HG02970 (cell line): ENCODE measurements at regions not wholly inside any gene's neighbourhood (a gene's known extent, or its start where the extent isn't known, plus 50 kb on each side); places are given as distances from the start of the nearest gene placed in this dataset.
"Not testable (repeated sequence)": the region's sequence is repeated elsewhere in the genome, so short reads cannot be mapped to it uniquely, and the experiment has no call there.

ENCODE experiments used
- ATAC-seq: cut with Tn5 transposase; IDR thresholded peaks from one replicate; pipeline ENCODE4 v1.9.1; 2021; ENCODE audit warnings: mild to moderate bottlenecking, moderate library complexity, moderate number of reproducible peaks; ENCODE audit not compliant: unreplicated experiment, low FRiP score

DNA sequence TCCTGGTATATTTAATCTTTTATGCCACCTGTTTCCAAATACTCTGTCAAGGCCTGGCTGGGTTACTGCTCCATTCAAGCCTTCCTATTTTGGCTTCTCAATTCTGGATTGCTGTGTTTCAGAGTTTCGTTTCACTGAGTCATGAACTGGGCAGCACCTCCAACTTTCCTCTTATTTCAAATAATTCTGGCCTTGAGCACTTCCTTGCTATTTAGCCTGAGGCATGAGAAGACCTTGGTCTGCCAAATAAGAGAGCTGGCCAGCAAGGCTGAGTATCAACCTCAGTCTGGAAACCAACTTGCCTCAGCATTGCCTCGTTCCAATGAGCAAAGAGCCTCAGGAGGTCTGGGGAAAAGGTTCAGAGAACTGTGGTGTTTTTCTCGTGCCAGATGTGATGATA lies 66.6 kb downstream of the TNFAIP3 start:
- ATAC-seq, result no peak

DNA sequence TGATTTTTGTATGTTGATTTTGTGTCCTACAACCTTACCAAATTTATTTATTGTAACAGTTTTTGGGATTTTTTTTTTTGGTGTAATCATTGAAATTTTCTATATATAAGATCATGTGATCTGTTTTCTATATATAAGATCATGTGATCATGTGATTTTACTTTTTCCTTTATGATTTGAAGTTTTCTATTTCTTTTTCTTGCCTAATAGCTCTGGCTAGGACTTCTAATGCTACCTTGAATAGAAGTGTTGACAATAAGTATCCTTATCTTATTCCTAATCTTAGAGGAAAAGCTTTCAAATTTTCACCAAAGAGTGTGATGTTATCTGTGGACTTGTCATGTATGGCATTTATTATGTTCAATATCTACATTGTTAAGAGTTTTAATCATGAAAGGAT lies 69.7 kb downstream of the TNFAIP3 start:
- ATAC-seq, result no peak

DNA sequence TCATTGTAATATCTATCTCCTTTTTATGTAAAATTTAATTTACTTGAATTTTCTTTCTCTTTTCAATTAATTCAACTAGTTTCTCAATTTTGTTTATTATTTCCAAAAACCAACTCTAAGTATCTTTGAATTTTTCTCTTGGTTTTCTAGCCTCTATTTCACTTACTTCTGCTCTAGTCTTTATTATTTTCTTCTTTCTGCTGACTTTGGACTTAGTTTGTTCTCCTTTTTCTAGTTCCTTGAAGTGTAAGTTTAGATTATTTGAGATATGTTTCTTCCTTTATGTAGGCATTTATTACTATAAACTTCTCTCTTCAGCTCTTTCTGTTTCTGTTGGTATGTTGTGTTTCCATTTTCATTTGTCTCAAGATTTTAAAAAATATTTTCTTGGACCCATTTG lies 70.8 kb downstream of the TNFAIP3 start:
- ATAC-seq, result no peak

DNA sequence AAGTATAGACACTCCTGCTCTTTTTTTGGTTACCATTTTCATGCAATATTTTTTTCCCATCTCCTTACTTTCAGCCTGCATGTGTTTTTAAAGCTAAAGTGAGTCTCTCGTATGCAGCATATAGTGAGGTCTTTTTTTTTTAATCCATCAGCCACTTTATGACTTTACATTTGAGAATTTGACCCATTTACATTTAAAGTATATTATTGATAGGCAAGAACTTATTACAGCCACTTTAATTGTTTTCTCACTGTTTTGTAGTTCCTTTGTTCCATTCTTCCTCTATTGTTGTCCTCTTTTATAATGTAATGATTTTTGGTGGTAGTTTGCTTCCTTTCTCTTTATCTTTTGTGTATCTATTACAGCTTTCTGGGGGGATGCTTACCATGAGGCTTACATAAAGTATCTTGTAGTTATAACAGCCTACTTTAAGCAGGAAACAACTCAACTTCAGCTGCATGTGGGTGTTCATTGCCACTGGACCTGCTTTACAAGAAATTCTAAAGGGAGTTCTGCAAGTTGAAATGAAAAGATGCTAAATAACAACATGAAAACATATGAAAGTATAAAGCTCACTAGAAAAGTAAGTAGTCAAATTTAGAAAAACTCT lies 71.8 kb downstream of the TNFAIP3 start:
- no peak for ATAC-seq

DNA sequence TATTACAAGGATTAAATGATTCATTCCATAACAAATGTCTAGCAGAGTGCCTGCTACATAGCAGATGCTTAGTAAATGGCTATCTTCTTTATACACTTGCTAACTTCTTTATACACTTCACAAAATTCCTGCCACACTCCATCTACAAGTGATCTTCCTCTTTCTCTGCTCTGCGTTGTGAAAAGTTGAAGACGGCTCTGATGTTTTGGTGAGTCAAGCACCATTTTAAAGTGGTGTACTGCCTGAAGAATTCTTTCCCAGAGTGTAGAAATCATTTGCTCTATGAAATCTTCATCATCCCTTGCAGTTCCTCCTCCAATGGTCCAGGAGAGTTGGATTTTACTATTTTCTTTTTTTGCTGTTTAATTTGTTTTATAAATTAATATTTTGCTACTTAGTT lies 74.9 kb downstream of the TNFAIP3 start:
- no peak for ATAC-seq

DNA sequence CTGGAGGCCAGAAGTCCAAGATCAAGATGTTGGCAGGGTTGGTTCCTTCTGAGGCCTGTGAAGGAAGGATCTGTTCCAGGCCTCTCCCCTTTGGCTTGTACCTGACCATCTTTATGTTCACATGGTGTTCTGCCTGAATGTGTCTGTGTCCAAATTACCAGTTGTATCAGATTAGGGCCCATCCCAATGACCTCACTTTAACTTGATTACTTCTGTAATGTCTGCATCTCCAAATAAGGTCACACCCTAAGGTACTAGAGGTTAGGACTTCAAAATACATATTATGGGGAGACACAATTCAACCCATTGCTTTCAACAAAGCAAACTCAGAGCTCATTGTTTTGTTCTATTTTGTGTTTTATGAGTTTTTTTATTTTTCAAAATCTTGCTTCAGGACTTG lies 75.7 kb downstream of the TNFAIP3 start:
- ATAC-seq, result no peak

DNA sequence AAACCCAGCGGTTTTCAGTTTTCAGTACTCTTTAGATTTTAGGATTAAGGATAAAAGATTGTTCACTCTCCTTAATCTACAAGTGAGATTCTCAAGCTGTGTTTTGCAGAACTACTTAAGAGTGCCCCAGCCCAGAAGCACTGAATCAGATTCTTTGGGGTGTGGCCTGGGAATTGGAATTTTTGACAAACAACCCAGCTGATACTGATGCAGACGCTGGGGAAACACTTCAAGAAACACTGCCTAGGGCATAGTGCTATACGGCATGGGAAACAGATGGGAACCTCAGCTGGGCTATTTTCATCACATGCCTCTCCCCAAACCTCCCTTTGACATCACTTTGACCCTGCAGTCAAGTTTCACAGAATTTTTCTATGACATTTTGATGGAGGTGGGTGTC lies 77.3 kb downstream of the TNFAIP3 start:
- not testable (repeated sequence) for ATAC-seq

DNA sequence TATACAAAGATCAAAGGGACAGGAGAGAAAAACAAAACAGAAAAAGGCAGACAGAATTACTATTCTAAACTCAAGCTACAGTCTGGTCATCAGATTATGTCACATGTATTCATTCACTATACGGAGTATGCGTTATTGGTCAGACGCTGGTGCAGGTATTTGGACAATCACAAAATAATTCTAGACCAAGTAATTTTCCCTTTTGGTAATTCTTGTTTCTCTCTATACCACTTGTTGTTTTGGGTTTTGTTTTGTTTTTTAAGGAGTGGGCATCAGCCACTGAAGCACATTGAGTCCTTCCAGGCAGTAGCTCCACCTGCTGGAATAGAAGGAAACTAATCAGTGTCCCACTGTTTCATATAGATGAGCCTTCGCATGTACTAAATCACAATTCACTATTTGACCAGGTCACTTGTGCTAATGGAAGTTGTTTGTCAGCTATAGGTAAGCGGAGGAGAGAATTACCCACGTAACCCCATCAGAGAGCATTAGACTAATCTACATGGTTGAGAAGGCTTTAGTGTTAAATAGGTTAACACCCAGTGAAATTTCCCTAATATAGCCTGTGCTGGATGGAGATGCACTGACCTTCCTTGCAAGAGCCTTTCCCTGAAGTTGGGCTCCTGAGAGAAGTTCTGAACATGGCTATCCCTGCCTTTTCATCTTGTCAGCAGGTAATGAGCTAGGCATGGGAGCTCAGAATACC lies 77.9 kb downstream of the TNFAIP3 start:
- no peak for ATAC-seq

DNA sequence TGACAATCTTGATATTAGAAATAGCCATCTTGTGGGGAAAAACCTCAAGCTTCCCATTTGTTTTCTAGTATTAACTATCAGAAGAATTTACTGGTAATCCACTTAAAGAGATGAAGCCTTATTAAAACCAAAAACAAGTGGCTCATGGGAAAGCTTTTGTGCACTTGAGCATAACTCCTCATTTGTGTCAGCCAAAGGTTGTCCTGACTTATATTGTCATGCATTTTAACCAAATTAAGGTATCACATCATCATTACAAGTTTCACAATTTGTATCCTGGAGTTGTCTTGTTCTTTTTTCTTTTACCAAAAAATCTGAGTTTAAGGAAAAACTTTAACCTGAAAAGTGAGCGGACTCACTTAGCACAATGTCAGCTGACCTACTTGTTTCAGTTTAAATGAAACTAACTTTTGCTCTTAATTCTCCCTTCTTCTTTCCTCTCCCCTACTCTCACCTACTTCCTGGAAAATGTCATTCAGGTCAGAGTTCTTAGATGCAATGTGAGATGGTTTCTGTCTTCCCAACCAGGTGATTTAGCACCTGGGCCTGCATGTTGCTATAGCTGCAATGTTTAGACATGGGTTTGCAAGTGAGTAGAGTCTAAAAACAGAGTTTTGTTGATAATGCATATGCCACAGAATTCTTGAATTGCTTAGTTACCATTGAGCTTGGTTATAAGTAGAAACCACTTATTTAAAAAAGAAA lies 82.8 kb downstream of the TNFAIP3 start:
- peak; percentile 35 for ATAC-seq

DNA sequence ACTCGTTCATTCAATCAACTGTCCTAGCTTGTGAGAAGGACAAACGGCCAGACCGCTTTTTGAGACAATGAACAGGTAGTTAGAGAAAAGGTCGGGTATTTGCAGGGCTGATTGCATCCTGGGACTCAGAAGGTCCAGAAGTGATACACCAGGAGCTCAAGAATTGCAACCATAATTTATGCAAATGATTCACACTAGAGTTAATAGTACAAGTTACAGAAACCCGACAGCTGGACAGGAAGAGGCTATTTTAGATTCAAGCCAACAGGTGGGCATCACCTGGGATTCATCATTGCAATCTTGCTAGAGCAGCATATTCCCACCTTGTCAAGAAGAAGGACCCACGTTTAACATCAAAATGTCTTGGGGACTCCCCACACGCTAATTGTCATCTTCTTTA lies 83.5 kb downstream of the TNFAIP3 start:
- no peak for ATAC-seq

DNA sequence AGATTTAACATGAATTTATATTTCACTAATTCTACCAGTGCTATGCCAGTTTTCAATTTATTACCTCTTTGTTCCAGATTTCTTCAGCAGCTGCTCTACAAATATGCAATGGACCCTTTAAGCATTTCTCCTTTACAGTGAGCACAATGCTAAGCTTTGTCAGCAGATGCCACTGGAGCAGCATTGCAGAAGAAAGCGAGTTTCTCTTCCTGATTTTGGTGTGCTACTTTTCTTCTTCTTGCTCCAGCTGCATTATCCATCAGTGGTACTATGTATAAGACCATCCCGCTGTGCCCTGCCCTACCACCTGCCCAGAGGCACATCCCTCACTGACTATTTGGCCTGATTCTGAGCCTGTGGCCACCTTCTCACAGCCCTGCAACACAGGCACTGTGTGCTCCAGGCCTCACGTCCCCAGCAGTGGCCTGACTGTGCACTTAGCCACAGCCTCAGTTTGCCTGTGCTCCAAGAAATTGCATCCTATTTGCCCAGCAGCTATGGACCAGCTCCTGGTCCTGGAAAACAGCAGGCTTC lies 84.1 kb downstream of the TNFAIP3 start:
- no peak for ATAC-seq

DNA sequence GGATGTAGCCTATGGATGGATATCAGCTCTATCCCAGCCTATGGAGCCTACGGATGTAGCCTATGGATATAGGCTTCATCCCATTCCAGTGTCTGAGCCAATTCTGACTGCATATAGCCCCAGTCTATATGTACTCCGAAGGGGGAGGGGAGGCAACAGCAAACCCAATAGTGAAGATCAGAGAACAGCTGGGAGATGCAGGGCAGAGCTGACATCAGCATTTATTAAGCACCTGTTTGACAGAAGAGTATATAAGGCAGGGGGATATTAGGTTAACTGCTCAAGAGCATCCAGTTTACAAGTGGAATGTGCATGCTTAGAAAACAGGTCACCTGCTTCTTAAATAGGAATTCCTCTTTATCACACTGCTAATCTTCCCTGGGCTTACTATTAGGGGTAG lies 85.2 kb downstream of the TNFAIP3 start:
- ATAC-seq, result no peak

DNA sequence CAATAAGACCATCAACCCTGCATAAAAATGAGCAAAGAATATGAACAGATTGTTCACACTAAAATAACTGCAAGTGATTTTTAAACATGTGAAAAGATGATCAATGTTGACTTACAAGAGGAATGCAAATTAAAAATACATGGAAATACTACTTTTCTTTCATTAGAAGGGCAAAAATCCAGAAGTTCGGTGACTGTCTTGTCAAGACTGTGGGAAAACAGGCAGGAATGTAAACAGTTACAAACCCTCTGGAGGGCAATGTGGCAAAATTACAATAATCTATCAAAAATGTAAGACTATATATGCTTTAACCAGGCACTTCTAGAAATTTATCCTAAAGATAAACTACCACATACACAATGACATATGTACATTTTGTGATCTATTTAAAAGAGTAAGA lies 86.7 kb downstream of the TNFAIP3 start:
- ATAC-seq, result no peak

DNA sequence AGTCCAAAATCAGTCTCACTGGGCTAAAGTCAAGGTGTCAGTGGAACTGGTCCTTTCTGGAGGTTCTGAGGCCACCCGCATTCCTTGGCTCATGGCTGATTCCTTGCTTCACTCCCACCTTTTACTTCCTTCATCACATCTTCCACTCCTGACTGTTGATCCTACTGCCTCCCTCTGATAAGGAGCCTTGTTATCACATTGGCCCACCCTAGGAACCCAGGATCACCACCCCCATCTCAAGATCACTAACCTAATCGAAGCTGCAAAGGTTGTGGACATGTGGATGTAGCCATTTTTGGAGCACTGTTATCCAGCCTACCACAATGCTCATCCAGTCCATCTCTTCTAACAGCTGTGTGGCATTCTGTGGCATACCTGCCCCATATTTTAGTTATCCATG lies 87.2 kb downstream of the TNFAIP3 start:
- no peak for ATAC-seq

DNA sequence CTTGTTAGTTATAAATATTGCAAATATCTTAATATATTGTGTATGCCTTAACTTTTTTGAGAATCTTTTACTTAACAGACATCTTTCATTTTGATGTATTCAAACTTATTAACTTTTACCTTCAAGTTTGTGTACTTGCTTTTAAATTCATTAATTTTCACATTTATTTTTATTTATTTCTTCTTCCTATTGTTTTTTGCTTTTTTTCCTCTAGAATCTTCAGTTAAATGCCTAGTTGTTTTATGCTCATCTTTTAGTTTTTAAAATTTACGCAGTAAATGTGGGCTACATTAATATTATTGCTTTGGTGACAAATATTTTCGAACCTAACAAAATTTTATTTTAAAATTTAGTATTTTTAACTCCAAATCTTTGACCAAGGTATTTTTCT lies 89.0 kb downstream of the TNFAIP3 start:
- ATAC-seq, result no peak

DNA sequence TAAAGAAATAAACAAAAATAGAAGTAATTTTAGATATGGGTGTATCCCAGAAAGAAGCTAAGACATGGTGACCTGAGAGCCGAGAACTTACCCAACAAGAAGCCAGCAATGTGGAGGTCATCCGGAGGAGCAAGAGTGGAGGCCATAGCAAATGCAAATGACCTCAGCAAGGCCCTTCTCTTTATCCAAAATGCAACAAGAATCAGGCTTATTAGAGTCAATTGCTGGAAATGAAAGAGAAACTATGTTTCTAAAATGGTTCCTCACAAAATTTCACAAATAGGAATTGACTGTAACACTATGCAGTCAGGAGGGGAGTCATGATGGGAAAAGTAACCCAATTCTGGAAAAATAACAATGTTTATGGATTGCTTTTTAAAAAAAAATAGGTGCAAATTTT lies 90.4 kb downstream of the TNFAIP3 start:
- ATAC-seq, result no peak

DNA sequence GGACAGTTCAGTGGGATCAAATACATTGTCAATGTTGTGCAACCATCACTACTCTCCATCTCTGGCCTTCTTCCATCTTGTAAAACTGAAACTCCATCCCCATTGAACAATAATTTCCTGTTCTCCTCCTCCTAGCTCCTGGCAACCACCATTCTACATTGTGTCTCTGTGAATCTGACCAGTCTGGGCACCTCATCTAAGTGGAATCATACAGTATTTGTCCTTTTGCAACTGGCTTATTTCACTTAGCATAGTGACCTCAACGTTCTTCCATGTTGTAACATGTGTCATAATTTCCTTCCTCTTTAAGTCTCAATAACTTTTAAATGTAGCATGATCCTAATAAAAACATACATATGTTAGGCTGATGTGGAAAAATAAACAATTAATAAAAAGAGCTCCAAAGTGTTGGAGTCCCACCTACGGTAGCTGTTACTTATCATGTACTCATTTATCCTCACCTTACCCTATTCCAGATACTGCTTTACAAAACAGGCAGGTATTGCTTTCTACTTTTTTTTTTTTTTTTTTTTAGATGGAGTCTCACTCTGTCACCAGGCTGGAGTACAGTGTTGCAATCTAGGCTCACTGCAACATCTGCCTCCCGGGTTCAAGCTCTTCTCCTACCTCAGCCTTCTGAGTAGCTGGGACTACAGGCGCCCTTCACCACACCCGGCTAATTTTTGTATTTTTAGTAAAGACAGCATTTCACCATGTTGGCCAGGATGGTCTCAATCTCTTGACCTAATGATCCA lies 91.9 kb downstream of the TNFAIP3 start:
- ATAC-seq, result no peak

DNA sequence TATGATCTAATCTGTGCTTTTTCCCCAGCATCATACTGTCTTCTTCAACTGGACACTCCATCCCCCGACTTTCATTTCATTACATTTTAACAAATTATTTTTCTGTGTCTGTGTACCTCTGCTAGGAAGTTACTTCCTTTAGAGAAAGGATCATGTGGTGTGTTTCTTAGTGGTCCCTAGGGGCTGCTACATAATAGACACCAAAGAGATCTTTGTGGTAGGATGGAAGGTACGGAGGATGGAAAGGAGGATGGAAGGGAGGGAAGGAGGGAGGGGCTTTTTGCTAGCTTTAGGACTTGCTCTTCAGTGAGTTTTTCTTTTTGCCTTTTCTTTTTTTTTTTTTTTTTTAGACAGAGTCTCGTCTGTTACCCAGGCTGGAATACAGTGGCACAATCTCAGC lies 95.7 kb downstream of the TNFAIP3 start:
- no peak for ATAC-seq

DNA sequence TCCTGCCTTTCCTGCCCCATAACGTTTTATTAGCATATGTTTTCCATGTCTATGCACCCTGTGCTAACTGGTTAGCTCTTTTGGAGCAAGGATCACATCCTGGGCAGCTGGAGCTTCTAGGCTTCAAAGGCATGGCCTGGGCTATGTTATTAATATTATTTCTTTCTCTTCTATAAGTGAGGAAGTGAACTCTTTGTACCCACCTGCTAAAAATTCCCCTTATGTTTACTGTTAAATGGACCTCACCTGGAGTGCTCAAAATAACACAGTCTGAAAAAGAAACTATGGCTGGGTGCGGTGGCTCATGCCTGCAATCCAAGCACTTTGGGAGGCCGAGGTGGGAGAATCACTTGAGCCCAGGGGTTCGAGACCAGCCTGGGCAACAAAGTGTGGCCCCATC lies 97.8 kb downstream of the TNFAIP3 start:
- ATAC-seq, result no peak

DNA sequence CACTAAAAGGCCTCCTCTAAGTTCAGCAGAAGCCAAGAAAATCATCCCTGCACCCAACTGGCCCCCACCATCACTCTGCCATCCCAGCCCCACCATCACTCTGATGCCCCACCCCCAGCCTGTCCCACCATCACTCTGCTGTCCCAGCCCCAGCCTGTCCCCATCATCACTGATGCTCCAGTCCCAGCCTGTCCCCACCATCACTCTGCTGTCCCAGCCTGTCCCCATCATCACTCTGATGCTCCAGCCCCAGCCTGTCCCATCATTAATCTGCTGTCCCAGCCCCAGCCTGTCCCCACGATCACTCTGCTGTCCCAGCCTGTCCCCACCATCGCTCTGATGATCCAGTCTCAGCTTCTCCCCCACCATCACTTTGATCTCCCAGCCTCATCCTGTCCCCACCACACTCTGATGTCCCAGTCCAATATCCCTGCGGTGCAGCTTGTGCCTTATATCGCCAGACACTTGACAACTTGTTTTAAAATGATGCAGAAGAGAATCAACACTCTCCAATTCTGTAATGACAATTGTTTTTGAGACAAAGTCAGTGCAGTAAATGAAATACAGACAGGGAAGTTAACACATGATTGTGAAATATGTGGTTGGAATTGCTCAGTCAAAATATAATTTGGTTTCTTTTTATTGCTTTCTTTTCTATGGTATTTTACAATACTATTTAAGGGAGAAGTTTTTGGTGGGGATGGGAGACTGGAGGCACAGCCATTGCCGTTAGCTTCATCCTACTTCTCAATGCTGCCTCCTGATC lies 100.8 kb downstream of the TNFAIP3 start:
- ATAC-seq, result no peak
